PC-3 (cell line): ENCODE measurements at regions not wholly inside any gene's neighbourhood (a gene's known extent, or its start where the extent isn't known, plus 50 kb on each side); places are given as distances from the start of the nearest gene placed in this dataset.
"Not testable (repeated sequence)": the region's sequence is repeated elsewhere in the genome, so short reads cannot be mapped to it uniquely, and the experiment has no call there.

Source experiments
- CTCF ChIP-seq: fragments of 300-600 bp; sonication (generic); conservative IDR thresholded peaks from 2 replicates; pipeline ENCODE4 v1.5.1; 2017; ENCODE audit warnings: antibody characterized with exemption, low read depth, mild to moderate bottlenecking, low read length
- EZH2 ChIP-seq: fragments of 300-600 bp; sonication (generic); IDR thresholded peaks from one replicate; pipeline ENCODE4 v1.6.1; 2017; ENCODE audit warnings: antibody characterized with exemption, mild to moderate bottlenecking, low read length; ENCODE audit not compliant: unreplicated experiment

GRCh38 chr11:101231207-101231834, 101.7 kb upstream of the PGR start:
- TF ChIP-seq CTCF, EZH2: not testable (repeated sequence)
